PC-9 (cell line): ENCODE measurements at regions not wholly inside any gene's neighbourhood (a gene's known extent, or its start where the extent isn't known, plus 50 kb on each side); places are given as distances from the start of the nearest gene placed in this dataset.

Source experiments
- BruUV-seq: library from RNA; stranded (reverse); fragments of 400-500 nt; replicated peaks from 2 replicates; lab custom pipeline; 2021; lab: Mats Ljungman, UMichigan
- CTCF ChIA-PET: fragments of 300-600 bp; sonication (Branson Sonifier 250); formaldehyde crosslinking; loops from one replicate; lab custom pipeline; 2022; ENCODE audit warnings: antibody characterized with exemption; lab: Charles Lee
- POLR2A ChIA-PET: fragments of 300-600 bp; sonication (Branson Sonifier 250); formaldehyde crosslinking; loops from one replicate; lab custom pipeline; 2022; ENCODE audit warnings: antibody characterized with exemption; ENCODE audit not compliant: unreplicated experiment; lab: Charles Lee
- DNase-seq, 2 experiments: peaks; one replicate each; pipeline versions ENCODE4 v3.0.0 to v3.0.0-alpha.2; 2015 to 2022; ENCODE audit warnings: mixed read lengths in 1 of 2
- H2AFZ ChIP-seq: fragments of 200-600 bp; sonication (generic); 2 replicates; pipeline ENCODE4 v1.8.1; 2017; ENCODE audit warnings: antibody characterized with exemption
- H3F3A ChIP-seq: fragments of 200-600 bp; sonication (generic); 2 replicates; pipeline ENCODE4 v1.8.1; 2017; ENCODE audit warnings: antibody characterized with exemption, mild to moderate bottlenecking, low read depth; ENCODE audit not compliant: insufficient read depth
- H3K27ac ChIP-seq: fragments of 200-600 bp; sonication (generic); 2 replicates; pipeline ENCODE4 v1.6.1; 2016; ENCODE audit warnings: mixed run types
- H3K27me3 ChIP-seq: fragments of 200-600 bp; sonication (generic); 2 replicates; pipeline ENCODE4 v1.6.1; 2016; ENCODE audit warnings: low read depth, mixed run types; ENCODE audit not compliant: insufficient read depth
- H3K36me3 ChIP-seq: fragments of 200-600 bp; sonication (generic); 2 replicates; pipeline ENCODE4 v1.6.1; 2016; ENCODE audit warnings: low read depth, mixed run types
- H3K4me1 ChIP-seq: fragments of 200-600 bp; sonication (generic); replicated peaks from 2 replicates; pipeline ENCODE4 v1.6.1; 2016; ENCODE audit warnings: mixed run types; ENCODE audit not compliant: insufficient read depth
- H3K4me2 ChIP-seq: fragments of 200-600 bp; sonication (generic); 2 replicates; pipeline ENCODE4 v1.6.1; 2017; ENCODE audit warnings: mixed run types
- H3K4me3 ChIP-seq: fragments of 200-600 bp; sonication (generic); 2 replicates; pipeline ENCODE4 v1.6.1; 2016; ENCODE audit warnings: mixed run types
- H3K79me2 ChIP-seq: fragments of 200-600 bp; sonication (generic); 2 replicates; pipeline ENCODE4 v1.6.1; 2017; ENCODE audit warnings: low read depth, mixed run types
- H3K9me2 ChIP-seq: fragments of 200-600 bp; sonication (generic); 2 replicates; pipeline ENCODE4 v1.8.1; 2017; ENCODE audit warnings: mild to moderate bottlenecking; ENCODE audit not compliant: insufficient read depth
- H3K9me3 ChIP-seq: fragments of 200-600 bp; sonication (generic); 2 replicates; pipeline ENCODE4 v1.8.1; 2016; ENCODE audit warnings: low read depth; ENCODE audit not compliant: insufficient read depth
- H4K20me1 ChIP-seq: fragments of 200-600 bp; sonication (generic); 2 replicates; pipeline ENCODE4 v1.8.1; 2017; ENCODE audit not compliant: insufficient read depth
- CTCF ChIP-seq: fragments of 200-600 bp; sonication (generic); conservative IDR thresholded peaks from 2 replicates; pipeline ENCODE4 v1.6.1; 2017; ENCODE audit warnings: mixed run types, antibody characterized with exemption, mild to moderate bottlenecking, moderate library complexity
- EZH2 ChIP-seq: fragments of 200-600 bp; sonication (generic); IDR thresholded peaks from 2 replicates; pipeline ENCODE4 v1.8.0; 2017; ENCODE audit warnings: antibody characterized with exemption, low read depth
- intact Hi-C: fragments of 100-400 bp; cut with micrococcal nuclease; formaldehyde crosslinking; loops from one replicate; pipeline ENCODE4 v1.10.0; 2022; ENCODE audit not compliant: unreplicated experiment

- Histone ChIP-seq H3K4me2 (no peak overlapping the region), H3K4me3 (no peak overlapping the region), H3F3A (peaks cover 5% of the 10 kb centered on the region), H3K36me3 (no peaks in the 10 kb centered on the region), H3K27me3 (no peaks in the 10 kb centered on the region), H4K20me1 (no peaks in the 10 kb centered on the region), H3K9me2 (no peaks in the 10 kb centered on the region), H3K4me1 (peaks cover 24% of the 10 kb centered on the region), H3K27ac (no peak overlapping the region), H3K9me3 (peaks cover 22% of the 10 kb centered on the region; the same call in 1 of the 2 replicates), H3K79me2 (no peaks in the 10 kb centered on the region), H2AFZ (no peak overlapping the region)
- no peak for TF ChIP-seq CTCF
- no peak for TF ChIP-seq EZH2
- CTCF ChIA-PET = interaction anchor here (0.6 kb wide), 1 partner anchor 312 kb away, joined by 3 read pairs; no protein-coding TSS in a partner anchor
- POLR2A ChIA-PET = no interaction called here
- DNase-seq = no peak
- BruUV-seq = no TSS peak
- intact Hi-C loops = no loop called here
These were observed 155.2 kb downstream of the SLC38A4 start for GRCh38 chr12:46670636-46671035.

- no TSS peak for BruUV-seq
- Histone ChIP-seq H2AFZ (no peak overlapping the region), H3K27me3 (no peaks in the 10 kb centered on the region), H3K4me1 (peaks cover 27% of the 10 kb centered on the region), H3K79me2 (no peaks in the 10 kb centered on the region), H3K4me3 (no peak overlapping the region), H3K27ac (no peak overlapping the region), H3F3A (peaks cover 12% of the 10 kb centered on the region), H3K36me3 (no peaks in the 10 kb centered on the region), H4K20me1 (no peaks in the 10 kb centered on the region), H3K4me2 (no peak overlapping the region), H3K9me3 (peaks cover 15% of the 10 kb centered on the region; the same call in 1 of the 2 replicates), H3K9me2 (no peaks in the 10 kb centered on the region)
- no peak for DNase-seq
- CTCF ChIA-PET = no interaction called here
- intact Hi-C loops = loop anchor here (10.0 kb wide), 1 partner anchor 405 kb away; the partner anchor contains the start of gene SLC38A1
- POLR2A ChIA-PET = interaction anchor here (0.5 to 0.6 kb wide), 2 partner anchors 11 to 1529 kb away, joined by 6 to 10 read pairs; no protein-coding TSS in a partner anchor
- TF ChIP-seq EZH2 = no peak
- no peak for TF ChIP-seq CTCF
These were observed 156.1 kb downstream of the SLC38A4 start for GRCh38 chr12:46669720-46670119.

GRCh38 chr12:46667551-46667950, 158.2 kb downstream of the SLC38A4 start:
- Histone ChIP-seq H3K4me3 (no peak overlapping the region), H3K36me3 (no peaks in the 10 kb centered on the region), H3K27me3 (no peaks in the 10 kb centered on the region), H3K79me2 (no peaks in the 10 kb centered on the region), H3F3A (peaks cover 18% of the 10 kb centered on the region), H2AFZ (no peak overlapping the region), H3K27ac (no peak overlapping the region), H3K9me2 (no peaks in the 10 kb centered on the region), H3K4me2 (no peak overlapping the region), H3K9me3 (peaks cover 15% of the 10 kb centered on the region; the same call in 1 of the 2 replicates), H4K20me1 (no peaks in the 10 kb centered on the region), H3K4me1 (peaks cover 36% of the 10 kb centered on the region)
- POLR2A ChIA-PET = no interaction called here
- CTCF ChIA-PET = no interaction called here
- intact Hi-C loops = loop anchor here (10.0 kb wide), 1 partner anchor 403 kb away; the partner anchor contains the start of gene SLC38A1
- TF ChIP-seq EZH2 (no peak), CTCF (no peak)
- no peak for DNase-seq
- no TSS peak for BruUV-seq
